NCI-H2196 treated with DMSO at 0.1 percent for 48 hours (cell line): ENCODE measurements at regions not wholly inside any gene's neighbourhood (a gene's known extent, or its start where the extent isn't known, plus 50 kb on each side); places are given as distances from the start of the nearest gene placed in this dataset.

ENCODE experiments used
- DNase-seq: peaks from one replicate; lab custom pipeline; 2025; ENCODE audit not compliant: unreplicated experiment; lab: John Stamatoyannopoulos, UW

GRCh38 chr9:89806371-89807100, 201.7 kb downstream of the GADD45G start:
- DNase-seq = no peak

- DNase-seq = no peak
Observed at GRCh38 chr9:89807101-89807395, 202.2 kb downstream of the GADD45G start.

GRCh38 chr9:89807682-89808075, 202.9 kb downstream of the GADD45G start:
- DNase-seq = no peak

- DNase-seq = no peak
Observed at GRCh38 chr9:89808076-89808755, 203.4 kb downstream of the GADD45G start.

- DNase-seq = no peak
Observed at GRCh38 chr9:89808756-89809181, 204.0 kb downstream of the GADD45G start.

GRCh38 chr9:89810431-89810830, 205.6 kb downstream of the GADD45G start:
- DNase-seq = peak; percentile 13

GRCh38 chr9:89811356-89811755, 206.5 kb downstream of the GADD45G start:
- DNase-seq = no peak

- DNase-seq = no peak
Observed at GRCh38 chr9:89811886-89812450, 207.2 kb downstream of the GADD45G start.

- DNase-seq = no peak
Observed at GRCh38 chr9:89812556-89813181, 207.9 kb downstream of the GADD45G start.

- no peak for DNase-seq
Observed at GRCh38 chr9:89813482-89813881, 208.7 kb downstream of the GADD45G start.

GRCh38 chr9:89814340-89815040, 209.7 kb downstream of the GADD45G start:
- DNase-seq = peak; percentile 26

GRCh38 chr9:89815061-89815902, 210.5 kb downstream of the GADD45G start:
- DNase-seq = no peak

- no peak for DNase-seq
Observed at GRCh38 chr9:89815903-89816573, 211.2 kb downstream of the GADD45G start.

- DNase-seq = no peak
Observed at GRCh38 chr9:89817151-89817950, 212.5 kb downstream of the GADD45G start.

GRCh38 chr9:89820337-89820736, 215.5 kb downstream of the GADD45G start:
- DNase-seq = no peak

GRCh38 chr9:89821081-89821480, 216.3 kb downstream of the GADD45G start:
- no peak for DNase-seq

GRCh38 chr9:89822996-89823395, 218.2 kb downstream of the GADD45G start:
- no peak for DNase-seq

GRCh38 chr9:89825669-89826068, 220.9 kb downstream of the GADD45G start:
- DNase-seq = no peak

- DNase-seq = no peak
Observed at GRCh38 chr9:89826186-89826585, 221.4 kb downstream of the GADD45G start.
